DOHH2 (cell line): ENCODE measurements at regions not wholly inside any gene's neighbourhood (a gene's known extent, or its start where the extent isn't known, plus 50 kb on each side); places are given as distances from the start of the nearest gene placed in this dataset.

Source experiments
- H3F3A ChIP-seq: fragments of 200-600 bp; sonication (generic), shearing (Covaris generic); 2 replicates; pipeline ENCODE4 v1.6.0; 2016; ENCODE audit warnings: antibody characterized with exemption, mild to moderate bottlenecking; ENCODE audit not compliant: control insufficient read depth, insufficient read depth
- H3K27ac ChIP-seq: fragments of 200-600 bp; sonication (generic); 2 replicates; pipeline ENCODE4 v1.5.1; 2014; ENCODE audit warnings: low read depth, mild to moderate bottlenecking, low read length, moderate library complexity
- H3K27me3 ChIP-seq: fragments of 200-600 bp; sonication (generic); 2 replicates; pipeline ENCODE4 v1.6.1; 2014; ENCODE audit warnings: mild to moderate bottlenecking, low read length, mixed read lengths; ENCODE audit not compliant: control insufficient read depth
- H3K36me3 ChIP-seq: fragments of 200-600 bp; sonication (generic); 2 replicates; pipeline ENCODE4 v1.6.1; 2014; ENCODE audit warnings: mild to moderate bottlenecking, low read length, moderate library complexity, mixed read lengths; ENCODE audit not compliant: control insufficient read depth
- H3K4me1 ChIP-seq: fragments of 200-600 bp; sonication (generic); 2 replicates; pipeline ENCODE4 v1.6.1; 2014; ENCODE audit warnings: mild to moderate bottlenecking, low read length, mixed read lengths; ENCODE audit not compliant: control insufficient read depth
- H3K4me2 ChIP-seq: fragments of 200-600 bp; sonication (generic); 2 replicates; pipeline ENCODE4 v1.6.0; 2014; ENCODE audit warnings: mild to moderate bottlenecking, low read length, moderate library complexity
- H3K4me3 ChIP-seq: fragments of 200-600 bp; sonication (generic); 2 replicates; pipeline ENCODE4 v1.5.1; 2014; ENCODE audit warnings: mild to moderate bottlenecking, low read length, mixed read lengths
- H3K79me2 ChIP-seq: fragments of 200-600 bp; sonication (generic); 2 replicates; pipeline ENCODE4 v1.6.1; 2014; ENCODE audit warnings: mild to moderate bottlenecking, low read length, mixed read lengths; ENCODE audit not compliant: control insufficient read depth
- H3K9me2 ChIP-seq: fragments of 200-600 bp; sonication (generic); replicated peaks from 2 replicates; pipeline ENCODE4 v1.6.1; 2014; ENCODE audit warnings: mild to moderate bottlenecking, low read length, mixed read lengths; ENCODE audit not compliant: control insufficient read depth
- H3K9me3 ChIP-seq: fragments of 200-600 bp; sonication (generic); 2 replicates; pipeline ENCODE4 v1.6.1; 2014; ENCODE audit warnings: antibody characterized with exemption, low read length, mixed read lengths; ENCODE audit not compliant: control insufficient read depth, insufficient read depth
- H4K20me1 ChIP-seq: fragments of 200-600 bp; sonication (generic); 2 replicates; pipeline ENCODE4 v1.6.0; 2014; ENCODE audit warnings: low read depth, mild to moderate bottlenecking, antibody characterized with exemption, low read length, moderate library complexity; ENCODE audit not compliant: control insufficient read depth, insufficient read depth
- EZH2phosphoT487 ChIP-seq: fragments of 200-600 bp; sonication (generic); IDR thresholded peaks from 2 replicates; pipeline ENCODE4 v1.6.1; 2017; ENCODE audit warnings: borderline replicate concordance, mild to moderate bottlenecking, antibody characterized with exemption, low read length, moderate library complexity, mixed read lengths
- TF ChIP-seq, protein P1 (sequence below): fragments of 200-600 bp; sonication (generic); IDR thresholded peaks from one replicate; pipeline ENCODE4 v1.5.1; 2014; ENCODE audit warnings: antibody characterized with exemption, mild to moderate bottlenecking, low read depth, low read length; ENCODE audit not compliant: poor library complexity, severe bottlenecking

DNA sequence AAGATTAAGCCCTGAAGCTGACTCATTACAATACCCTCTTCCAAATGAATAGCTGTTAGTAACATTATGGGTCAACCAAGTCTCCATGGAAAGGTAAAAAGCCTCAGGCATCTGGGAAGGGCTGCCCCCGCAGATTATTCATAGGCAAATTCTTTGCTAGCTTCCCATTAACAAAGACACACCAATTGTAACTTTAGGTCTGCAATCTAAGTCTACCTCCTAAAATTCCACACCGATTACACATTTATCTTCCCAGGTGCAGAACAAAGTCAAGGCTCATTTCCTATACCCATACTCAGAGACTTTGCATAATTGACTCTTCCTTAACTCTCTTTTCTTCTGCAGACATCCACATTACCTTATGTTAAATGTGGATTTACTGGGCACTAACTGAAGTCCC, 826.3 kb upstream of the MBL2 start:
- no peak overlapping the region for H3K27ac ChIP-seq

DNA sequence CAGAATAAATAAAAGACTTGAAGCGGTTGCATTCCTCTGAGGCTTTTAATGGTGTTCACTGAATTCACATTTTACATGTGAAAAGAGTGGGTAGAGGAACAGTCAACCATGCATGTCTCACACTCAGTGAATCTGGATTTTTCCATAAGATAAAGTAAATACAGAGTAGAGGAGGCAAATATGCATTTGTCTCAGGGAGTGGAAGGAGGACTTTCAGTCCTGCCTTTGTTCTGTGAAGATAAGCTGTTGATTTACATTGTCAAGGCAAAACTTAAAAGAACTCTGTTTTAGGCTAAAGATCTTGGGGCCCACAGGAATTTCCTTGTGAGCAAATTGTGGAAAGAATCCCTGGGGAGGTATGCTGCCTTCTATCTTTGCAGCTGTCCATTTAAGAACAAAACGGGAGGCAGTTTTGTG, 825.3 kb upstream of the MBL2 start:
- no peak overlapping the region for H3K27ac ChIP-seq

More for the DNA sequence above, 826.3 kb upstream of the MBL2 start:
- TF ChIP-seq EZH2phosphoT487, result no peak
- TF ChIP-seq, protein P1, sequence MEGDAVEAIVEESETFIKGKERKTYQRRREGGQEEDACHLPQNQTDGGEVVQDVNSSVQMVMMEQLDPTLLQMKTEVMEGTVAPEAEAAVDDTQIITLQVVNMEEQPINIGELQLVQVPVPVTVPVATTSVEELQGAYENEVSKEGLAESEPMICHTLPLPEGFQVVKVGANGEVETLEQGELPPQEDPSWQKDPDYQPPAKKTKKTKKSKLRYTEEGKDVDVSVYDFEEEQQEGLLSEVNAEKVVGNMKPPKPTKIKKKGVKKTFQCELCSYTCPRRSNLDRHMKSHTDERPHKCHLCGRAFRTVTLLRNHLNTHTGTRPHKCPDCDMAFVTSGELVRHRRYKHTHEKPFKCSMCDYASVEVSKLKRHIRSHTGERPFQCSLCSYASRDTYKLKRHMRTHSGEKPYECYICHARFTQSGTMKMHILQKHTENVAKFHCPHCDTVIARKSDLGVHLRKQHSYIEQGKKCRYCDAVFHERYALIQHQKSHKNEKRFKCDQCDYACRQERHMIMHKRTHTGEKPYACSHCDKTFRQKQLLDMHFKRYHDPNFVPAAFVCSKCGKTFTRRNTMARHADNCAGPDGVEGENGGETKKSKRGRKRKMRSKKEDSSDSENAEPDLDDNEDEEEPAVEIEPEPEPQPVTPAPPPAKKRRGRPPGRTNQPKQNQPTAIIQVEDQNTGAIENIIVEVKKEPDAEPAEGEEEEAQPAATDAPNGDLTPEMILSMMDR, result no peak
- Histone ChIP-seq H3K4me3 (no peak overlapping the region), H4K20me1 (no peaks in the 10 kb centered on the region), H3K27me3 (no peaks in the 10 kb centered on the region), H3K4me2 (no peak overlapping the region), H3K79me2 (no peaks in the 10 kb centered on the region), H3K9me3 (no peaks in the 10 kb centered on the region), H3K36me3 (no peaks in the 10 kb centered on the region), H3K9me2 (no peaks in the 10 kb centered on the region), H3K4me1 (no peaks in the 10 kb centered on the region), H3F3A (no peaks in the 10 kb centered on the region)

GRCh38 chr10:53580465-53580864, 807.9 kb upstream of the MBL2 start:
- no peak for TF ChIP-seq EZH2phosphoT487
- TF ChIP-seq, protein P1, result no peak
- Histone ChIP-seq H3K4me2 (no peak overlapping the region), H3K27me3 (no peaks in the 10 kb centered on the region), H3K36me3 (no peaks in the 10 kb centered on the region), H3K4me1 (no peaks in the 10 kb centered on the region), H3K79me2 (no peaks in the 10 kb centered on the region), H3K9me2 (no peaks in the 10 kb centered on the region), H3K4me3 (no peak overlapping the region), H3K9me3 (no peaks in the 10 kb centered on the region), H3K27ac (no peak overlapping the region), H3F3A (no peaks in the 10 kb centered on the region), H4K20me1 (no peaks in the 10 kb centered on the region)

More for the DNA sequence above, 825.3 kb upstream of the MBL2 start:
- no peaks in the 10 kb centered on the region for H3K27me3 ChIP-seq
- H3K79me2 ChIP-seq, result no peaks in the 10 kb centered on the region
- H3K9me3 ChIP-seq, result no peaks in the 10 kb centered on the region
- TF ChIP-seq, protein P1, result no peak
- no peak for TF ChIP-seq EZH2phosphoT487
- no peaks in the 10 kb centered on the region for H3F3A ChIP-seq
- H3K36me3 ChIP-seq, result no peaks in the 10 kb centered on the region
- no peak overlapping the region for H3K4me3 ChIP-seq
- H3K4me2 ChIP-seq, result no peak overlapping the region
- no peaks in the 10 kb centered on the region for H3K9me2 ChIP-seq
- H3K4me1 ChIP-seq, result no peaks in the 10 kb centered on the region
- no peaks in the 10 kb centered on the region for H4K20me1 ChIP-seq

DNA sequence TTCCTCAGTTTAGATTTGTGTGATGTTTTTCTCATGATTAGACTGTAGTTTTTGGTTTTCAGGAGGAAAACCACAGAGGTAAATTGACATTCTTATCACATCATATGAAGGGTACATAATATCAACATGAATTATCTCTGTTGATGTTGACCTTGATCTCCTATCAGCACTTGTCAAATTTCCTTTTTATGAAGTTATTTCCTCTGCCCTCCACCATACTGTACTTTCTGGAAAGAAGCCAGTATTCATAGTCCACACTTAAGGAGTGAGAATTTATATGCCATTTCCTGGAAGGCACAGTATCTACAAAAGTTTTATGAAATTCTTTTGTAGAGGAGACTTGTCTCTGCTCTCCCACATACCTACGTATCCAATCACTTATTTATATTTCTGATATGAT, 807.2 kb upstream of the MBL2 start:
- Histone ChIP-seq H3F3A (no peaks in the 10 kb centered on the region), H3K9me3 (no peaks in the 10 kb centered on the region), H3K27ac (no peak overlapping the region), H3K36me3 (no peaks in the 10 kb centered on the region), H3K79me2 (no peaks in the 10 kb centered on the region), H4K20me1 (no peaks in the 10 kb centered on the region), H3K9me2 (no peaks in the 10 kb centered on the region), H3K4me3 (no peak overlapping the region), H3K27me3 (no peaks in the 10 kb centered on the region), H3K4me1 (no peaks in the 10 kb centered on the region), H3K4me2 (no peak overlapping the region)
- TF ChIP-seq EZH2phosphoT487, result no peak
- TF ChIP-seq, protein P1, result no peak
